ENCODE measurements at regions not wholly inside any gene's neighbourhood (a gene's known extent, or its start where the extent isn't known, plus 50 kb on each side); places are given as distances from the start of the nearest gene placed in this dataset.

DNA sequence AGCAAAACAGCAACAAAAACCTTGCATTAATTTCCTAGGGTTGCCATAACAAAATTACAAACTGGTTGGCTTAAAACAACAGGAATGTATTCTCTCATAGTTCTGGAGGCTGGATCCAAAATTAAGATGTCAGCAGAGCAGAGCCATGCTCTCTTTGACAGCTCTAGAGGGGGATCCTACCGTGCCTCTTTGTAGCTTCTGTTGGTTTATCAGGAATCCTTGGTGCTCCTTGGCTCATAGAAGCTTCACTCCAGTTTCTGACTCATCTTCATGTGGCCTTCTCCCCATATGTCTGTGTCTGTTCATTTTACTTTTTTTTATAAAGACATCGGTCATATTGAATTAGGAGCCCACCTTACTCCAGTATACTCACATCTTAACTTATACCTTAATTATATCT, 90.5 kb upstream of the POU2AF2 start:
- Histone ChIP-seq H3K9me3 (replicated peaks; ENCODE audit: insufficient read depth, low read length) (no peaks in the 10 kb centered on the region), H4K20me1 (ENCODE audit: insufficient read depth, low read length) (no peaks in the 10 kb centered on the region), H2AFZ (ENCODE audit: low read length) (no peak overlapping the region), H3K27ac (ENCODE audit: low read length) (no peak overlapping the region), H3K36me3 (replicated peaks; ENCODE audit: insufficient read depth, low read length) (no peaks in the 10 kb centered on the region), H3K4me1 (ENCODE audit: low read length) (no peaks in the 10 kb centered on the region), H3K79me2 (ENCODE audit: low read length) (no peaks in the 10 kb centered on the region), H3K9ac (ENCODE audit: low read length) (no peak overlapping the region), H3F3A (ENCODE audit: insufficient read depth, low read length) (no peaks in the 10 kb centered on the region), H3K27me3 (replicated peaks; ENCODE audit: insufficient read depth, low read length) (no peaks in the 10 kb centered on the region), H3K4me2 (ENCODE audit: low read depth, low read length) (no peak overlapping the region), H3K9me2 (replicated peaks; ENCODE audit: insufficient read depth, low read length) (no peaks in the 10 kb centered on the region), H3K4me3 (ENCODE audit: low read length) (no peak overlapping the region)
- DNase-seq = no peak
- TF ChIP-seq EZH2 (optimal IDR thresholded peaks at IDR 0.05; ENCODE audit: low read depth, low read length) (no peak), EZH2phosphoT487 (IDR thresholded peaks at IDR 0.05; ENCODE audit: low read length) (no peak)
- TF ChIP-seq, protein P1, sequence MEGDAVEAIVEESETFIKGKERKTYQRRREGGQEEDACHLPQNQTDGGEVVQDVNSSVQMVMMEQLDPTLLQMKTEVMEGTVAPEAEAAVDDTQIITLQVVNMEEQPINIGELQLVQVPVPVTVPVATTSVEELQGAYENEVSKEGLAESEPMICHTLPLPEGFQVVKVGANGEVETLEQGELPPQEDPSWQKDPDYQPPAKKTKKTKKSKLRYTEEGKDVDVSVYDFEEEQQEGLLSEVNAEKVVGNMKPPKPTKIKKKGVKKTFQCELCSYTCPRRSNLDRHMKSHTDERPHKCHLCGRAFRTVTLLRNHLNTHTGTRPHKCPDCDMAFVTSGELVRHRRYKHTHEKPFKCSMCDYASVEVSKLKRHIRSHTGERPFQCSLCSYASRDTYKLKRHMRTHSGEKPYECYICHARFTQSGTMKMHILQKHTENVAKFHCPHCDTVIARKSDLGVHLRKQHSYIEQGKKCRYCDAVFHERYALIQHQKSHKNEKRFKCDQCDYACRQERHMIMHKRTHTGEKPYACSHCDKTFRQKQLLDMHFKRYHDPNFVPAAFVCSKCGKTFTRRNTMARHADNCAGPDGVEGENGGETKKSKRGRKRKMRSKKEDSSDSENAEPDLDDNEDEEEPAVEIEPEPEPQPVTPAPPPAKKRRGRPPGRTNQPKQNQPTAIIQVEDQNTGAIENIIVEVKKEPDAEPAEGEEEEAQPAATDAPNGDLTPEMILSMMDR (IDR thresholded peaks at IDR 0.05; ENCODE audit: low read length) = no peak

DNA sequence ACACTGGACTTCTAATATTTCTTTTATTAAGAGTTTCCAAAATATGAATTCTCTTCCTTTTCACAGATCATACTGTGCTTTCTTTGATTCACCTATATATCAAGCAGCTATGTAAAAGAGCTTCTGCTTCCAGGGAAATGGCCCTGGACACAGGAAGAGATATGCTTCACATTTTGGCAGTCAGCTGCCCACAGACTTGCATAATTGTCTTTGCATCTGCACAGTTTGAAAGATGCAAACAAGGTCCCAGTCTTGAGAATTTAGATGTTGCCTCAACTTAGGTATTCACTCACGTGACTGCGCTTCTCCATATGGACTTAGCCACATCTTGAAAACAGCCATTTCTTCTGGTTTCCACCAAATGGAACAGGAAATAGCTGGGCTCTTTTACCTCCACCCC, 92.3 kb upstream of the POU2AF2 start:
- TF ChIP-seq, protein P1 (IDR thresholded peaks at IDR 0.05; ENCODE audit: low read length) = no peak
- no peak for TF ChIP-seq EZH2 (optimal IDR thresholded peaks at IDR 0.05; ENCODE audit: low read depth, low read length)
- TF ChIP-seq EZH2phosphoT487 (IDR thresholded peaks at IDR 0.05; ENCODE audit: low read length) = no peak
- Histone ChIP-seq H4K20me1 (ENCODE audit: insufficient read depth, low read length) (no peaks in the 10 kb centered on the region), H3K9ac (ENCODE audit: low read length) (no peak overlapping the region), H3K27me3 (replicated peaks; ENCODE audit: insufficient read depth, low read length) (no peaks in the 10 kb centered on the region), H3K4me2 (ENCODE audit: low read depth, low read length) (no peak overlapping the region), H3K4me1 (ENCODE audit: low read length) (no peaks in the 10 kb centered on the region), H3K79me2 (ENCODE audit: low read length) (no peaks in the 10 kb centered on the region), H3K36me3 (replicated peaks; ENCODE audit: insufficient read depth, low read length) (no peaks in the 10 kb centered on the region), H2AFZ (ENCODE audit: low read length) (no peak overlapping the region), H3K9me3 (replicated peaks; ENCODE audit: insufficient read depth, low read length) (no peaks in the 10 kb centered on the region), H3K4me3 (ENCODE audit: low read length) (no peak overlapping the region), H3F3A (ENCODE audit: insufficient read depth, low read length) (no peaks in the 10 kb centered on the region), H3K9me2 (replicated peaks; ENCODE audit: insufficient read depth, low read length) (no peaks in the 10 kb centered on the region), H3K27ac (ENCODE audit: low read length) (no peak overlapping the region)
- DNase-seq = no peak

DNA sequence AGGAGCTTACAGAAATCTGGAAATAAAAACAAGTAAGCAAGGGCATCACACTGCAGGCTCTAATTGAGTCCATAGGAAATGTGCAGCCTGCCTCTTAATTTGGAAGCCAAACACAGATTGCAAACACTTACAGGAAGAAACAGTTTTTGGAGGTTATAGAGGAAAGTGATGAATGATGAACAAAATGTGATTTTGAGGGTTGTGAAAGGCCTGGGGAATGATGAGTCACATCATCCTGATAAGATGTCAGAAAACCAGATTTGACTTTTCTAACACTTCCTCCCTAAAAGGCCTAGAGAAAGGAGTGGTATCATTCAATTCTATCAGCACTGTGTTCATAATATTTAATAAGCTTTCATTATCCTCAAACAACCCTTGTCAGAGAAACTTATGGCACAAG, 96.6 kb upstream of the POU2AF2 start:
- DNase-seq = no peak
- no peaks in the 10 kb centered on the region for H3K9me3 ChIP-seq (replicated peaks; ENCODE audit: insufficient read depth, low read length)
- no peaks in the 10 kb centered on the region for H3K27me3 ChIP-seq (replicated peaks; ENCODE audit: insufficient read depth, low read length)
- H3K4me1 ChIP-seq (ENCODE audit: low read length) = no peaks in the 10 kb centered on the region
- H3K4me2 ChIP-seq (ENCODE audit: low read depth, low read length) = no peak overlapping the region
- no peaks in the 10 kb centered on the region for H3K79me2 ChIP-seq (ENCODE audit: low read length)
- no peak overlapping the region for H2AFZ ChIP-seq (ENCODE audit: low read length)
- H3K9me2 ChIP-seq (replicated peaks; ENCODE audit: insufficient read depth, low read length) = no peaks in the 10 kb centered on the region
- no peaks in the 10 kb centered on the region for H3F3A ChIP-seq (ENCODE audit: insufficient read depth, low read length)
- TF ChIP-seq EZH2phosphoT487 (IDR thresholded peaks at IDR 0.05; ENCODE audit: low read length) = no peak
- TF ChIP-seq, protein P1 (IDR thresholded peaks at IDR 0.05; ENCODE audit: low read length) = no peak
- no peak for TF ChIP-seq EZH2 (optimal IDR thresholded peaks at IDR 0.05; ENCODE audit: low read depth, low read length)
- H3K27ac ChIP-seq (ENCODE audit: low read length) = no peak overlapping the region
- H3K4me3 ChIP-seq (ENCODE audit: low read length) = no peak overlapping the region
- H4K20me1 ChIP-seq (ENCODE audit: insufficient read depth, low read length) = no peaks in the 10 kb centered on the region
- no peaks in the 10 kb centered on the region for H3K36me3 ChIP-seq (replicated peaks; ENCODE audit: insufficient read depth, low read length)
- H3K9ac ChIP-seq (ENCODE audit: low read length) = no peak overlapping the region

Measured in MM.1S (cell line).